Coronary artery (tissue), 2 donors: ENCODE measurements at regions not wholly inside any gene's neighbourhood (a gene's known extent, or its start where the extent isn't known, plus 50 kb on each side); places are given as distances from the start of the nearest gene placed in this dataset.

ENCODE experiments used
- DNase-seq: peaks from one replicate; pipeline ENCODE4 v3.0.0-alpha.2; 2017; ENCODE audit warnings: low spot score
- H3K27ac ChIP-seq, 2 donors: fragments of 200-600 bp; sonication (generic); one replicate each; pipeline ENCODE4 v1.5.1; 2016 to 2019
- H3K4me3 ChIP-seq: fragments of 200-600 bp; sonication (generic); 2 replicates; pipeline ENCODE4 v1.5.1; 2016; ENCODE audit warnings: mild to moderate bottlenecking, moderate library complexity
- TF ChIP-seq, protein P1 (sequence below): fragments of 200-600 bp; sonication (generic); IDR thresholded peaks from one replicate; pipeline ENCODE4 v1.5.1; 2019; ENCODE audit warnings: antibody characterized with exemption

DNA sequence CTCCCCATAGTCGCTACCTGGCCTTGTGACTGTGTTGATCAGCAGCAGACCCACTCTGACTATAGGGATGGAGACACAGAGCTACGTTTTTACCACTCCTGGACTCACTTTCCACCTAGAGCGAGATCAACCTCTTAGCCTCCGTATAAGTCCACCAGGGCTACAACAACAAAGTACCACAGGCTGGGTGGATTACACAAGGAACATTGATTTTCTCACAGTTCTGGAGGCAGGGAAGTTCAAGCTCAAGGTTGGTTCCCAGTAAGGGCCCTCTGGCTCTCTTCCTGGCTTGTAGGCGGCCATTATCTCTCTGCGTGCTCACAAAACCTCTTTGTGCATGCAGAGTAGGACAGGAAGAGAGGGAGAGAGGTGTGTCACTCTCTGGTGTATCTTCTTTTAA lies 330.4 kb upstream of the PROK2 start:
- Histone ChIP-seq H3K27ac (peak overlapping the region; percentile 68 to 72), H3K4me3 (no peak overlapping the region)
- DNase-seq: no peak
- TF ChIP-seq, protein P1, sequence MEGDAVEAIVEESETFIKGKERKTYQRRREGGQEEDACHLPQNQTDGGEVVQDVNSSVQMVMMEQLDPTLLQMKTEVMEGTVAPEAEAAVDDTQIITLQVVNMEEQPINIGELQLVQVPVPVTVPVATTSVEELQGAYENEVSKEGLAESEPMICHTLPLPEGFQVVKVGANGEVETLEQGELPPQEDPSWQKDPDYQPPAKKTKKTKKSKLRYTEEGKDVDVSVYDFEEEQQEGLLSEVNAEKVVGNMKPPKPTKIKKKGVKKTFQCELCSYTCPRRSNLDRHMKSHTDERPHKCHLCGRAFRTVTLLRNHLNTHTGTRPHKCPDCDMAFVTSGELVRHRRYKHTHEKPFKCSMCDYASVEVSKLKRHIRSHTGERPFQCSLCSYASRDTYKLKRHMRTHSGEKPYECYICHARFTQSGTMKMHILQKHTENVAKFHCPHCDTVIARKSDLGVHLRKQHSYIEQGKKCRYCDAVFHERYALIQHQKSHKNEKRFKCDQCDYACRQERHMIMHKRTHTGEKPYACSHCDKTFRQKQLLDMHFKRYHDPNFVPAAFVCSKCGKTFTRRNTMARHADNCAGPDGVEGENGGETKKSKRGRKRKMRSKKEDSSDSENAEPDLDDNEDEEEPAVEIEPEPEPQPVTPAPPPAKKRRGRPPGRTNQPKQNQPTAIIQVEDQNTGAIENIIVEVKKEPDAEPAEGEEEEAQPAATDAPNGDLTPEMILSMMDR: no peak

DNA sequence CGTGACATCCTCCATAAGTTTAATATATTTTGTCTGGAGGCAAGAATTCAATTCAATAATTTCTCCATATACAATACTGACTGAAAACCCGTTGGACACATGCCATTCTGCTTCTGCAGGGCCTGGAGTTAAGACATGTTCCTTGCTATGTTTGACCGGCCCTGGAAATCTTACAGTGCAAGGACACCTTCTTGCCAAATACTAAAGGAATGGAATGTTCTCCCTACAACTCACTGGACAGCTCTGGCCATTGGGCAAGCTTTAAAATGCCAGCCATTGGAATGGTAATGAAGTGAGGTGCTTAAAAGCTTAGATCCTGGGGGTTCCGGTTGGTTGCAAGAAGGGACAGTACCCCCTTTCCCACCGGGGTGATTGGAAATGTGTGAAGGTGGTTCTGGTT lies 329.8 kb upstream of the PROK2 start:
- no peak for DNase-seq
- Histone ChIP-seq H3K4me3 (no peak overlapping the region), H3K27ac (peak overlapping the region; percentile 68 to 72)
- TF ChIP-seq, protein P1: no peak

DNA sequence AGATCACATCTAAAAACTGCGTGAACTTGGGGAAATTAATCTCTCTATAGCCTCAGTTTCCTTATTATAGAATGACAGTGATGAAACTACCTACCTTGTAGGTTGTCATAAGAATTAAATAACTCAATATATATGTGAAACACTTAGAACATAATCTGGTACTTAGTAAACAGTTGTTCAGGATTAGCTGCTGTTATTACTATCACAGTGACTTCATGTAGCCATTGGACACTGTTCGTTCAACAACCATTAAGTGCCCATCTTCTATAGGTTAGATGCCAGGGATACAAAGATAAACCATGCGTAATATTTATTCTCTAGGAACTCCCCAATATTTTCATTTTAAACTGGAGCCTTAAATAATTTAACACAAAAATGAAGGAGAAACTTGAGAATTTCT lies 329.0 kb upstream of the PROK2 start:
- no peak for DNase-seq
- no peak overlapping the region for H3K4me3 ChIP-seq
- TF ChIP-seq, protein P1: no peak
- no peak overlapping the region for H3K27ac ChIP-seq

DNA sequence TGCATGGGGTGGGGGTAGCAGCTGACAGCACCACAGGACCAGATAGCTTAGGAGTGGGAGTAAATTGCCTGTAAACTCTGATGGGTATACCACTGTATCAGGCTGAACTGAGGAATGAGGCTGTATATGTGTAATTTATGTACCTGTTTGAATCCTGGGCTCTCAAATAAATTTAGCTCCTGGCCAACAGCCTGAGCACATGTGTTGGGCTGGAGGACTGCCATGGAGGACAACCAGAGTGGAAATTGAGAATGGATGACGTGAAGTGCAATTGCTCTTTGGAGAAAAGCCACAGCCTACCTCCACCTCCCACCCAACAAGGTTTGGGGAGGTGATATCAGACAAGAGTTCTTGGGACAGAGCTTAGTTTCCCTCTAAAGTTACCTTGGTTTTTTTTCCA lies 328.6 kb upstream of the PROK2 start:
- Histone ChIP-seq H3K4me3 (no peak overlapping the region), H3K27ac (no peak overlapping the region)
- no peak for DNase-seq
- TF ChIP-seq, protein P1: no peak

DNA sequence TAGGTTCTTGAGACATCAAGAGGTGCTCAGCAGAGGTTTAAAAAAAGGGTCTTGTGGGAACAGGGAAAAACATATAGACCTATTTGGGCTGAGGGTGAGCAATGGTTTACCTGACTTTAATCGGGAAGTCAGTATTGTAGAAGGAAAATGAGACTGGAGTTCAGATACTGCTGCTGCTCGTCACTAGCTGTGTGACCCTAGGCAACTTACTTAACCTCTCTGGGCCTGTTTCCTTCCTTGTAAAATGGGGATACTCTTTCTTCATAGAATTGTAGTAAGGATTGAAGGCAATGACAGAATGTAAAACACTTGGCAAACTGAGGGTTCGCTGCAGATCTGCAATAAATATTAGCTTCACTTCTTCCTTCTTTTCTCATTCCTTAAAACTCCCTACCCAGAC lies 327.5 kb upstream of the PROK2 start:
- TF ChIP-seq, protein P1: no peak
- H3K4me3 ChIP-seq: no peak overlapping the region
- DNase-seq: no peak
- no peak overlapping the region for H3K27ac ChIP-seq

DNA sequence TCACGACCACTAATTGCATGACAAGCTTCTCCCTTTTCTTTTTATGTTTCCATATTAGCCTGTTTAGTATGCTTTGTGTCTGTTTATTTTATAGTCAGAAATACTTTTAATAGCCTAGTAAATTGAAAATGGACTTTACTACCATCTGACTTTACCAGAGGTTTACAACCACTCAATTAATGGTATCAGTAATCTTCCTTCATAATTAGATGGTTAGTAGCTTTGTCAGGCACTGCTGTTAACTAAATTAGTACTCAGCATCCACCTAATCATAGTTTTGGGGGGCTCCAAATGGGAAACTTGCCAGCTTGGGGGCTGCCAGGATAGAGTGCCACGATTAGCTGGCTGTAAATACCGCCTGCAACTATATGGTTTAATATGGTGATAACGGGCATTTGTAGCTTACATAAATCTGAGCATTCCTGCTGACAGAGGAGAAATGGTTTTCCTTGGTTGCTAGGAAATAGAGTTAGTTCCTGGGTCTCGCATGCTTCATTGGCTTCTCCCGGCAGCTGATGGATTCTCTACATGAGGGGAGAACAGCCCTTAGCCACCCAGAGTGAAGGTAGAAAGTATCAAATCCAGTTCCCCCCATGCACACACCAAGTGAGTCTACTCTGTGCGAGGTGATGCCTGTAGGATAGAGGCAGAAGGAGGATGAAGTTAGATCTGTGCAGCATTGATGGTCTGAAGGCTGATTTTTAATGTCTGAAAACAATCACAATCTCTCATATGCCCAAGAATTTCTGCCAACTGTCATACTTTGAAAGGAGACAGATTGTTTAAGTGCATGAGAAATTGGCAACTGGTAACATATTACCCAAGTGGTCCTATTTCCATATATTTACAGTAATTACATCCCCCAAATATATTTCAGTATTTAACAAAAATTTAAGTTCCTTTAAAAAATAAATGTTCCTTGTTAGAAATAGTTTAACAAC lies 326.6 kb upstream of the PROK2 start:
- no peak for DNase-seq
- H3K27ac ChIP-seq: no peak overlapping the region
- no peak overlapping the region for H3K4me3 ChIP-seq
- TF ChIP-seq, protein P1: no peak
